CD4-positive, alpha-beta T cell (primary cell): ENCODE measurements at regions not wholly inside any gene's neighbourhood (a gene's known extent, or its start where the extent isn't known, plus 50 kb on each side); places are given as distances from the start of the nearest gene placed in this dataset.

ENCODE experiments used
- ATAC-seq: fragments of 200-7000 bp; cut with Tn5 transposase; one replicate; pipeline ENCODE4 v1.10.0; 2022; ENCODE audit warnings: mild to moderate bottlenecking; ENCODE audit not compliant: poor library complexity
- CTCF ChIA-PET: fragments of 350-600 bp; sonication (Branson Sonifier 250); formaldehyde crosslinking; loops from one replicate; lab custom pipeline; 2021; ENCODE audit warnings: antibody characterized with exemption, inconsistent platforms; lab: Charles Lee
- POLR2A ChIA-PET: fragments of 350-600 bp; sonication (Branson Sonifier 250); formaldehyde crosslinking; loops from one replicate; lab custom pipeline; 2021; ENCODE audit warnings: antibody characterized with exemption, inconsistent platforms; lab: Charles Lee
- DNase-seq, 14 experiments: peaks; one replicate each; pipeline ENCODE4 v3.0.0-alpha.2; 2013 to 2020; ENCODE audit warnings: mixed read lengths in 2 of 14
- H3K27ac ChIP-seq, 2 donors: one replicate each; pipeline versions ENCODE4 v1.5.1 to v1.7.0; 2013; ENCODE audit warnings: low read length in 2 of 2, low read depth in 1 of 2, mild to moderate bottlenecking in 1 of 2
- H3K27me3 ChIP-seq, 2 experiments: 1 replicate in 1 of 2; 2 replicates in 1 of 2; pipeline versions ENCODE4 v1.6.1 to v1.7.0; 2013; ENCODE audit warnings: low read length in 2 of 2, control low read depth in 1 of 2, mild to moderate bottlenecking in 1 of 2, moderate library complexity in 1 of 2; ENCODE audit not compliant: insufficient read depth in 2 of 2, control insufficient read depth in 1 of 2
- H3K36me3 ChIP-seq: one replicate; pipeline ENCODE4 v1.6.1; 2013; ENCODE audit warnings: low read length, control low read depth; ENCODE audit not compliant: insufficient read depth
- H3K4me1 ChIP-seq: one replicate; pipeline ENCODE4 v1.6.1; 2013; ENCODE audit warnings: low read length, control low read depth; ENCODE audit not compliant: insufficient read depth
- H3K4me3 ChIP-seq: one replicate; pipeline ENCODE4 v1.5.1; 2013; ENCODE audit warnings: mild to moderate bottlenecking, low read length, moderate library complexity
- H3K9me3 ChIP-seq, 2 experiments: 1 replicate in 1 of 2; 2 replicates in 1 of 2; pipeline versions ENCODE4 v1.6.1 to v1.7.0; 2013; ENCODE audit warnings: low read length in 2 of 2, mild to moderate bottlenecking in 2 of 2, control low read depth in 1 of 2, moderate library complexity in 1 of 2; ENCODE audit not compliant: control insufficient read depth in 1 of 2, insufficient read depth in 1 of 2
- H3K27ac Mint-ChIP-seq: one replicate; pipeline ENCODE4 v1.8.0; 2020; ENCODE audit warnings: mixed read lengths
- H3K27me3 Mint-ChIP-seq: one replicate; pipeline ENCODE4 v1.8.0; 2021; ENCODE audit warnings: mixed read lengths
- H3K36me3 Mint-ChIP-seq: one replicate; pipeline ENCODE4 v1.8.0; 2021; ENCODE audit warnings: low read depth, mixed read lengths
- H3K4me1 Mint-ChIP-seq: one replicate; pipeline ENCODE4 v1.8.0; 2021; ENCODE audit warnings: low read depth, mixed read lengths
- H3K4me3 Mint-ChIP-seq: one replicate; pipeline ENCODE4 v1.8.0; 2020; ENCODE audit warnings: mild to moderate bottlenecking, mixed read lengths
- H3K9me3 Mint-ChIP-seq: one replicate; pipeline ENCODE4 v1.8.0; 2020; ENCODE audit warnings: mixed read lengths
- CTCF ChIP-seq: fragments of 200-600 bp; IDR thresholded peaks from one replicate; pipeline ENCODE4 v1.8.0; 2022; ENCODE audit warnings: antibody characterized with exemption, mild to moderate bottlenecking
- intact Hi-C, 2 experiments: fragments of 100-400 bp; cut with DNase I in 1 of 2; cut with micrococcal nuclease in 1 of 2; formaldehyde crosslinking; loops; one replicate each; pipeline versions ENCODE4 v1.15.1 to v1.9.0; 2023 to 2025; cut with DNase I, micrococcal nuclease

- no peaks in the 10 kb centered on the region for H3K4me1 ChIP-seq
- no peak overlapping the region for H3K27ac ChIP-seq
- ATAC-seq = no peak
- POLR2A ChIA-PET = no interaction called here
- Mint-ChIP-seq H3K27ac (no peak overlapping the region), H3K27me3 (peaks cover 49% of the 10 kb centered on the region), H3K9me3 (peaks cover 11% of the 10 kb centered on the region), H3K4me1 (no peaks in the 10 kb centered on the region), H3K36me3 (peaks cover 5% of the 10 kb centered on the region), H3K4me3 (no peak overlapping the region)
- DNase-seq = no peak
- peaks cover 0 to 3% of the 10 kb centered on the region in 2 experiments for H3K27me3 ChIP-seq
- TF ChIP-seq CTCF = no peak
- H3K4me3 ChIP-seq = no peak overlapping the region
- peaks cover 0 to 10% of the 10 kb centered on the region in 2 experiments for H3K9me3 ChIP-seq
- H3K36me3 ChIP-seq = no peaks in the 10 kb centered on the region
- intact Hi-C loops = loop anchor here in 1 of 2 experiments (10.0 kb wide), 1 partner anchor 235 kb away; the partner anchor contains the start of gene CATSPER3
- CTCF ChIA-PET = interaction anchor here (2.3 kb wide), 1 partner anchor 8 kb away, joined by 9 read pairs; no protein-coding TSS in a partner anchor
Measured at GRCh38 chr5:135199919-135200318, 165.9 kb upstream of the PITX1 start.

GRCh38 chr5:135196483-135196882 is 162.5 kb upstream of the PITX1 start:
- ATAC-seq = no peak
- Mint-ChIP-seq H3K27ac (no peak overlapping the region), H3K27me3 (peaks cover 72% of the 10 kb centered on the region), H3K4me3 (no peak overlapping the region), H3K4me1 (no peaks in the 10 kb centered on the region), H3K36me3 (no peaks in the 10 kb centered on the region), H3K9me3 (no peaks in the 10 kb centered on the region)
- CTCF ChIA-PET = no interaction called here
- Histone ChIP-seq H3K4me1 (peaks cover 3% of the 10 kb centered on the region), H3K27ac (no peak overlapping the region), H3K27me3 (peaks cover 11 to 13% of the 10 kb centered on the region in 2 experiments), H3K4me3 (no peak overlapping the region), H3K9me3 (peaks cover 0 to 6% of the 10 kb centered on the region in 2 experiments), H3K36me3 (no peaks in the 10 kb centered on the region)
- TF ChIP-seq CTCF = no peak
- DNase-seq = no peak
- intact Hi-C loops = loop anchor here in 1 of 2 experiments (10.0 kb wide), 1 partner anchor 232 kb away; the partner anchor contains the start of gene CATSPER3
- POLR2A ChIA-PET = no interaction called here

- peaks cover 12% of the 10 kb centered on the region for H3K4me1 ChIP-seq
- intact Hi-C loops = loop anchor here in 1 of 2 experiments (10.0 kb wide), 1 partner anchor 230 kb away; the partner anchor contains the start of gene CATSPER3
- Mint-ChIP-seq H3K27me3 (peaks cover 77% of the 10 kb centered on the region), H3K9me3 (no peaks in the 10 kb centered on the region), H3K4me3 (no peak overlapping the region), H3K36me3 (no peaks in the 10 kb centered on the region), H3K27ac (no peak overlapping the region), H3K4me1 (no peaks in the 10 kb centered on the region)
- H3K9me3 ChIP-seq = peaks cover 0 to 6% of the 10 kb centered on the region in 2 experiments
- H3K27me3 ChIP-seq = peaks cover 12 to 22% of the 10 kb centered on the region in 2 experiments
- TF ChIP-seq CTCF = no peak
- no peak for DNase-seq
- ChIA-PET POLR2A (no interaction called here), CTCF (no interaction called here)
- H3K4me3 ChIP-seq = no peak overlapping the region
- ATAC-seq = no peak
- H3K27ac ChIP-seq = no peak overlapping the region
- no peaks in the 10 kb centered on the region for H3K36me3 ChIP-seq
Measured at GRCh38 chr5:135195270-135195608, 161.2 kb upstream of the PITX1 start.
